Liver (tissue), 3 donors: ENCODE measurements at regions not wholly inside any gene's neighbourhood (a gene's known extent, or its start where the extent isn't known, plus 50 kb on each side); places are given as distances from the start of the nearest gene placed in this dataset.

Source experiments
- CTCF ChIP-seq: fragments of 150-350 bp; IDR thresholded peaks from 2 replicates; pipeline ENCODE4 v1.5.1; 2017; ENCODE audit warnings: improper control_type of control experiment, low read depth, low read length; ENCODE audit not compliant: missing input control
- TAF1 ChIP-seq: conservative IDR thresholded peaks from 2 replicates; pipeline ENCODE4 v1.6.1; 2016; ENCODE audit warnings: antibody characterized with exemption, mild to moderate bottlenecking
- donor health status: healthy.
- donor health status: healthy.

DNA sequence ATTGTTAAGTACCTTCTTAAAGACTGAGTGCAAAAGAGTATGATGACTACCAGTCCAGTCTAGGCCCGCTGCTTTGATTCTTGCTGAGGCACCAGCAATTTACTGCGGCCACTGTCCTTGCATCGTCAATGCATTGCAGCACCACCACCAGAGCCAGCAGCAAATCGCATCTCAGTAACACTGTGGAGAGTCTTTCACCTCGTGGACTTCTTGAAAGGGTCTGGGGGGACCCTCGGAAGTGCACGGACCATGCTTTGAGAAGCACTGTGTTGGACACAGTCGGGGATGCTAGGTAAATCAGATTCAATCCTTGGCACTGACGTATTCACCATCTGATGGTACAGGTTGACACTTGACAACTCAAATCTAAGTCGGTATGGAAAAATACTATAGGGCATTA lies 493.6 kb downstream of the RPS24 start:
- no peak for TF ChIP-seq TAF1
- TF ChIP-seq CTCF = no peak
